Tibial artery (tissue), 4 donors: ENCODE measurements at regions not wholly inside any gene's neighbourhood (a gene's known extent, or its start where the extent isn't known, plus 50 kb on each side); places are given as distances from the start of the nearest gene placed in this dataset.

Experiments
- DNase-seq, 2 donors: peaks; one replicate each; pipeline ENCODE4 v3.0.0-alpha.2; 2019
- H3K27ac ChIP-seq, 2 donors: fragments of 200-600 bp; sonication (generic) in 1 of 2; 1 replicate in 1 of 2; 2 replicates in 1 of 2; pipeline ENCODE4 v1.5.1; 2018 to 2019; ENCODE audit warnings: mild to moderate bottlenecking in 1 of 2
- H3K27me3 ChIP-seq, 2 donors: fragments of 200-600 bp; sonication (generic) in 1 of 2; one replicate each; pipeline versions ENCODE4 v1.5.1 to v1.6.0; 2016 to 2019
- H3K36me3 ChIP-seq, 3 donors: fragments of 200-600 bp; sonication (generic) in 2 of 3; one replicate each; pipeline ENCODE4 v1.5.1; 2016 to 2019; ENCODE audit warnings: mild to moderate bottlenecking in 2 of 3
- H3K4me1 ChIP-seq, 4 donors: fragments of 200-600 bp; sonication (generic) in 2 of 4; 1 replicate in 3 of 4; 2 replicates in 1 of 4; pipeline ENCODE4 v1.5.1; 2016 to 2019
- H3K4me3 ChIP-seq, 2 donors: fragments of 200-600 bp; sonication (generic) in 1 of 2; 1 replicate in 1 of 2; 2 replicates in 1 of 2; pipeline ENCODE4 v1.5.1; 2018 to 2019; ENCODE audit warnings: mild to moderate bottlenecking in 2 of 2
- H3K9me3 ChIP-seq, 3 donors: fragments of 200-600 bp; sonication (generic) in 1 of 3; one replicate each; pipeline ENCODE4 v1.5.1; 2016 to 2019
- intact Hi-C: fragments of 100-400 bp; cut with DNase I; formaldehyde crosslinking; loops from one replicate; pipeline ENCODE4 v1.15.0; 2023; ENCODE audit warnings: low total_unique reads
- TF ChIP-seq, protein P1 (sequence below), 2 experiments: fragments of 200-600 bp in 1 of 2; fragments of 450-650 bp in 1 of 2; IDR thresholded peaks; one replicate each; pipeline ENCODE4 v1.5.1; 2017 to 2019; ENCODE audit warnings: antibody characterized with exemption in 2 of 2, mild to moderate bottlenecking in 1 of 2, moderate library complexity in 1 of 2

DNA sequence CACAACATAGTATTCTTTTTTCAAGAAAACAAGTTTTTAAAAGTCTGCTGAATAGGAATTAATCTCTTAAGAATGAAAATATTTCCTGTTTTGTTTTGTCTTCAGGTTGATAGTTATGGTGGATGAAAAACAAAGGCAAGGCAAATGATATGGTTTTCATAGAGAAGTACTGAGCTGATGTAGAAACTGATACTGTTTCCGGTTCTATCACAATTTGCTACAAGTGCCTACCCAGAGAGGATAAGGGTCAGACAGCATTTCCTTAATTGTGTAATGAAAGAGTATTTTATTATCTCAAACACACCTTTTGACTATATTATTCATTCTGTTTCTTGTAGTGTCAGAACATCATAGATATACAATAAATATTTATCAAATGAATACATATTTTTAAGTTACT, 836.3 kb downstream of the SQOR start:
- no peak overlapping the region for H3K27ac ChIP-seq
- H3K9me3 ChIP-seq: peaks cover 0 to 4% (median 0%) of the 10 kb centered on the region in 3 donors
- H3K4me1 ChIP-seq: peaks cover 0 to 3% (median 0%) of the 10 kb centered on the region in 4 donors
- intact Hi-C loops: no loop called here
- no peaks in the 10 kb centered on the region for H3K36me3 ChIP-seq
- no peaks in the 10 kb centered on the region for H3K27me3 ChIP-seq
- TF ChIP-seq, protein P1, sequence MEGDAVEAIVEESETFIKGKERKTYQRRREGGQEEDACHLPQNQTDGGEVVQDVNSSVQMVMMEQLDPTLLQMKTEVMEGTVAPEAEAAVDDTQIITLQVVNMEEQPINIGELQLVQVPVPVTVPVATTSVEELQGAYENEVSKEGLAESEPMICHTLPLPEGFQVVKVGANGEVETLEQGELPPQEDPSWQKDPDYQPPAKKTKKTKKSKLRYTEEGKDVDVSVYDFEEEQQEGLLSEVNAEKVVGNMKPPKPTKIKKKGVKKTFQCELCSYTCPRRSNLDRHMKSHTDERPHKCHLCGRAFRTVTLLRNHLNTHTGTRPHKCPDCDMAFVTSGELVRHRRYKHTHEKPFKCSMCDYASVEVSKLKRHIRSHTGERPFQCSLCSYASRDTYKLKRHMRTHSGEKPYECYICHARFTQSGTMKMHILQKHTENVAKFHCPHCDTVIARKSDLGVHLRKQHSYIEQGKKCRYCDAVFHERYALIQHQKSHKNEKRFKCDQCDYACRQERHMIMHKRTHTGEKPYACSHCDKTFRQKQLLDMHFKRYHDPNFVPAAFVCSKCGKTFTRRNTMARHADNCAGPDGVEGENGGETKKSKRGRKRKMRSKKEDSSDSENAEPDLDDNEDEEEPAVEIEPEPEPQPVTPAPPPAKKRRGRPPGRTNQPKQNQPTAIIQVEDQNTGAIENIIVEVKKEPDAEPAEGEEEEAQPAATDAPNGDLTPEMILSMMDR (IDR thresholded peaks at IDR 0.05): no peak
- H3K4me3 ChIP-seq: no peak overlapping the region
- no peak for DNase-seq

DNA sequence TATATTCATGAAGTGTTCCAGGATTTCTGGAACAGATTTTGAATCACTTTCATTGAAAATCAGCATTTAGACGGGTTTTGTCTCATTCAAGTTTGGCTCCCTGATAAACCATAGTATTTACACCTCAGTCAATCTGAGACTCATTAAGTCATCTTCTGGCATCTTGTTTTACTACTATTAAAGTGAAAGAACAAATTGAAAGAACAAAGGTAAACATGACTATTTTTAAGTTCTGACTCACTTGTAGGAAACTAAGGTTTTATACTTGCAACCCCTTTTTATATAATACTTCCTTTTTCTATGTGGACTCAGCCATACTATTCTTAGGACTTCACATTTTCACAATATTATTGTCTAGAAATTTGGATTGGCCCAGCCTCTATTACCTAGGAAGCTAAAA, 854.4 kb downstream of the SQOR start:
- no peak for DNase-seq
- intact Hi-C loops: no loop called here

DNA sequence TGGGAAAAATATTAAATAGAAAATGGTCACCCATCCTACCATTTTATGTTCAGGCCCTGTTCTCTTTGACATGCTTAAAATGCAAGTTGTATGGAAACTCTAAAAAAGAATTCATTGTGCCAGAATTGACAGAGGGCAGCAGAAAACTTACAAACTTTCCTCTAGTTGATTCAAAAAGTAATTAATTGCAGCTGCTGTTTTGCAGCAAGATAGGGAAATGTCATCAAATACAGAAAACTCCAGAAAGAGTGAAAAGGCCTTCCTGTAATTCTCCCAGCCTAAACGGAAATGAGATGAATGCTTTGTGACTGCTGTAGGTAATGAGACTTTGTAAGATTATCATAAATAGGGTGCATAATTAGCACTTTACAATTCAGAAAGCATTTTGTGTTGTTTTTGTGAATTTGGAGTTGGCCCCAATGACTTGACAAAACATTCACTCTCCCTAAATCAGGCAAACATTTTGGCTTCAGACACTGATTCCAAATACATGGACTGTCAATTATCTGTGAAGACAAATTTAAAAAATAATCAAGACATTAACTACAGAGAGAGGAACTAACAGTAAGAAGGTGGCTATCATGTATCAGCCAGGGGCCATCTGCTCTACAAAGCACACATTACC, 861.8 kb downstream of the SQOR start:
- no peaks in the 10 kb centered on the region for H3K4me1 ChIP-seq
- TF ChIP-seq, protein P1 (IDR thresholded peaks at IDR 0.05): no peak
- no peak for DNase-seq
- H3K4me3 ChIP-seq: no peak overlapping the region
- H3K9me3 ChIP-seq: peaks cover 0 to 4% (median 0%) of the 10 kb centered on the region in 3 donors
- no peak overlapping the region for H3K27ac ChIP-seq
- H3K36me3 ChIP-seq: no peaks in the 10 kb centered on the region
- intact Hi-C loops: no loop called here
- no peaks in the 10 kb centered on the region for H3K27me3 ChIP-seq

More for the DNA sequence above, 854.4 kb downstream of the SQOR start:
- H3K36me3 ChIP-seq: no peaks in the 10 kb centered on the region
- H3K27me3 ChIP-seq: no peaks in the 10 kb centered on the region
- H3K4me3 ChIP-seq: no peak overlapping the region
- TF ChIP-seq, protein P1 (IDR thresholded peaks at IDR 0.05): no peak
- no peaks in the 10 kb centered on the region for H3K4me1 ChIP-seq
- peaks cover 0 to 4% (median 0%) of the 10 kb centered on the region in 3 donors for H3K9me3 ChIP-seq
- no peak overlapping the region for H3K27ac ChIP-seq

DNA sequence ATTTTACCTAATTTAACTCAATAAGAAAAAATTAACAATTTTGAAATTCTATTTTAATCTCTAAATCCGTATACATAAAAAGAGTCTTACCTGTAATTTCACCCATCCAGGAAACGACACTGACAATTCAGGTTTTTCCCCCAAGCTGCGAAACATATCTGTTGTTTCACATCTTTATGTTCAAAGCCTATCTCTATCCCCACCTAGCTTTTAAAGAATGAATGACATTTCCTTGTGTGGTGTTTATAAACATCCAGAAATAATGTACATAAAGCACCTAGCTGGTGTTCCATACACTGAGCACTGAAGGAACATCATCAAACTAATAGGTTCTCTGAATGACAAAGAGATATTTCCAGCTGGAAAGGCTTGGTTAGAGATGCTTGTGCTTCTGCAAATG, 867.8 kb downstream of the SQOR start:
- intact Hi-C loops: no loop called here
- TF ChIP-seq, protein P1 (IDR thresholded peaks at IDR 0.05): peak; percentile 4 to 13
- Histone ChIP-seq H3K36me3 (no peaks in the 10 kb centered on the region), H3K4me1 (no peaks in the 10 kb centered on the region), H3K4me3 (no peak overlapping the region), H3K27me3 (no peaks in the 10 kb centered on the region), H3K9me3 (no peaks in the 10 kb centered on the region), H3K27ac (no peak overlapping the region)
- no peak for DNase-seq

DNA sequence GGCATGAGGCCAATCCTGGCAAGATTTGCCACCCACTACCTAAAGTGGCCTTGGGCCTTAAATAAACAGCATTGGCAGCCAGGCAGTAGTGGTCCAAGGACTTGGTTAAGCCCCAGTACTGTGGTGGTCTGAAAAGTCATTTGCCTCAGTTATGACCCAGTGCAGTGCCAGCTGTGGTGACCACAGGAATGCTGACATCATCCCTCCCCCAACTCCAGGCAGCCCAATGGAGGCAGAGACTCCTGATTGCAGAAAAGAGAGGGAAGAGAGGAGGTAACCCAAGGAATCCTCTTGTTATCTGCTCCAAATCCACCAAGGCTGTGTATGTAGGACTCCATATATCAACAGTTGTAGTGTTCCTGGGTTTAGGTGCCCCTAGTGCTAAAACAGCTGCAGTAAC, 883.6 kb downstream of the SQOR start:
- Histone ChIP-seq H3K27ac (no peak overlapping the region), H3K27me3 (no peaks in the 10 kb centered on the region), H3K9me3 (no peaks in the 10 kb centered on the region), H3K4me3 (no peak overlapping the region), H3K36me3 (no peaks in the 10 kb centered on the region), H3K4me1 (no peaks in the 10 kb centered on the region)
- intact Hi-C loops: no loop called here
- TF ChIP-seq, protein P1 (IDR thresholded peaks at IDR 0.05): no peak
- no peak for DNase-seq

DNA sequence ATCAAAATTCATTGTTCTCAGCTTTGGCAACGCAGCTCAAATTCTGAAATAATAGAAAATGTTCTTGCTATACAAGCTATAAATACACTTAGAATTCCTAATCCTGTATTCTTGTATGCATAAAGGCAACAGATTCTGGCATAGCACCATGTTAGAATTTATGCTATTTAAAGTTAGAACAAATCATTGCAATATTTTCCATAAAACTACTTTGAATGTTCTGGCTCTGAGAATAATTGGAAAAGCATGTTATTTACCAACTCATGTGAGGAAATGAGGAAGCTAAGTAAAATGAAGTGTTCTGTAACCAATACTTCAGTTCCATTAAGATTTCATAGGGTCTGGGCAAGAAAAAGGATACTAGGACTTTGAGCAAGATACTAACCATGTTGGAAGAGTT, 888.9 kb downstream of the SQOR start:
- TF ChIP-seq, protein P1 (IDR thresholded peaks at IDR 0.05): no peak
- Histone ChIP-seq H3K27me3 (no peaks in the 10 kb centered on the region), H3K9me3 (no peaks in the 10 kb centered on the region), H3K27ac (no peak overlapping the region), H3K4me1 (no peaks in the 10 kb centered on the region), H3K4me3 (no peak overlapping the region), H3K36me3 (no peaks in the 10 kb centered on the region)
- DNase-seq: no peak
- intact Hi-C loops: no loop called here
